SK-N-SH treated with all-trans-retinoic acid at 6 μM for 48 hours (cell line): ENCODE measurements at regions not wholly inside any gene's neighbourhood (a gene's known extent, or its start where the extent isn't known, plus 50 kb on each side); places are given as distances from the start of the nearest gene placed in this dataset.

Experiments
- BACH2 ChIP-seq: fragments of 250-450 bp; sonication (Bioruptor Pico); IDR thresholded peaks from 2 replicates; pipeline ENCODE4 v1.9.0; 2021; ENCODE audit warnings: mild to moderate bottlenecking, borderline replicate concordance
- CSDC2 ChIP-seq: fragments of 250-450 bp; sonication (Bioruptor Pico); IDR thresholded peaks from 2 replicates; pipeline ENCODE4 v1.5.0; 2020; ENCODE audit warnings: mild to moderate bottlenecking, moderate library complexity
- ESRRG ChIP-seq: fragments of 250-450 bp; sonication (Bioruptor Pico); IDR thresholded peaks from 2 replicates; pipeline ENCODE4 v1.6.1; 2021; ENCODE audit warnings: mild to moderate bottlenecking
- ISL1 ChIP-seq: fragments of 250-450 bp; sonication (Bioruptor Pico); IDR thresholded peaks from 2 replicates; pipeline ENCODE4 v2.1.2; 2022; ENCODE audit warnings: mild to moderate bottlenecking, moderate library complexity
- OSR1 ChIP-seq: fragments of 250-450 bp; sonication (Bioruptor Pico); IDR thresholded peaks from 2 replicates; pipeline ENCODE4 v1.8.0; 2022; ENCODE audit warnings: moderate library complexity, mild to moderate bottlenecking, inconsistent platforms
- PATZ1 ChIP-seq: fragments of 250-450 bp; sonication (Bioruptor Pico); IDR thresholded peaks from 2 replicates; pipeline ENCODE4 v1.8.0; 2020; ENCODE audit warnings: mild to moderate bottlenecking, moderate library complexity, borderline replicate concordance
- RARB ChIP-seq: fragments of 250-450 bp; sonication (Bioruptor Pico); IDR thresholded peaks from 2 replicates; pipeline ENCODE4 v1.8.0; 2021; ENCODE audit warnings: mild to moderate bottlenecking, moderate library complexity
- SNAI2 ChIP-seq: fragments of 250-450 bp; sonication (Bioruptor Pico); IDR thresholded peaks from 2 replicates; pipeline ENCODE4 v1.5.0; 2020; ENCODE audit warnings: mild to moderate bottlenecking, moderate library complexity
- TSHZ2 ChIP-seq: fragments of 250-450 bp; sonication (Bioruptor Pico); IDR thresholded peaks from 2 replicates; pipeline ENCODE4 v1.5.0; 2020; ENCODE audit warnings: mild to moderate bottlenecking, moderate library complexity
- ZFP3 ChIP-seq: fragments of 250-450 bp; sonication (Bioruptor Pico); IDR thresholded peaks from 2 replicates; pipeline ENCODE4 v1.5.0; 2020; ENCODE audit warnings: mild to moderate bottlenecking, moderate library complexity
- ZFP30 ChIP-seq: fragments of 450-650 bp; formaldehyde crosslinking; IDR thresholded peaks from 2 replicates; pipeline ENCODE4 v1.5.0; 2022; ENCODE audit warnings: mild to moderate bottlenecking, moderate library complexity
- ZNF565 ChIP-seq: fragments of 450-650 bp; formaldehyde crosslinking; conservative IDR thresholded peaks from 2 replicates; pipeline ENCODE4 v1.5.0; 2020; ENCODE audit warnings: low read depth, mild to moderate bottlenecking, moderate library complexity
- ZNF70 ChIP-seq: fragments of 450-650 bp; formaldehyde crosslinking; IDR thresholded peaks from 2 replicates; pipeline ENCODE4 v1.5.0; 2020; ENCODE audit warnings: mild to moderate bottlenecking, moderate library complexity

- TF ChIP-seq ZNF70 (CRISPR knock-in tag) (no peak), PATZ1 (CRISPR knock-in tag) (no peak), OSR1 (CRISPR knock-in tag) (no peak), ZFP3 (CRISPR knock-in tag) (no peak), CSDC2 (CRISPR knock-in tag) (no peak), ZFP30 (CRISPR knock-in tag) (no peak), ISL1 (CRISPR knock-in tag) (no peak), TSHZ2 (CRISPR knock-in tag) (no peak), ESRRG (no peak), SNAI2 (CRISPR knock-in tag) (no peak), ZNF565 (no peak), RARB (CRISPR knock-in tag) (no peak), BACH2 (no peak)
These were observed 650.0 kb upstream of the BOD1L1 start for GRCh38 chr4:14277505-14277904.
